HUDEP-2 (cell line): ENCODE measurements at regions not wholly inside any gene's neighbourhood (a gene's known extent, or its start where the extent isn't known, plus 50 kb on each side); places are given as distances from the start of the nearest gene placed in this dataset.

ENCODE experiments used
- DNase-seq, 76 experiments: peaks; one replicate each; lab custom pipeline; 2025; ENCODE audit not compliant: unreplicated experiment in 76 of 76; lab: John Stamatoyannopoulos, UW

GRCh38 chr1:56019472-56019871 is 559.9 kb downstream of the PLPP3 start:
- no peak for DNase-seq

- no peak for DNase-seq
Observed at GRCh38 chr1:56017336-56017735, 562.0 kb downstream of the PLPP3 start.

GRCh38 chr1:56003846-56004245 is 575.5 kb downstream of the PLPP3 start:
- DNase-seq = no peak

DNA sequence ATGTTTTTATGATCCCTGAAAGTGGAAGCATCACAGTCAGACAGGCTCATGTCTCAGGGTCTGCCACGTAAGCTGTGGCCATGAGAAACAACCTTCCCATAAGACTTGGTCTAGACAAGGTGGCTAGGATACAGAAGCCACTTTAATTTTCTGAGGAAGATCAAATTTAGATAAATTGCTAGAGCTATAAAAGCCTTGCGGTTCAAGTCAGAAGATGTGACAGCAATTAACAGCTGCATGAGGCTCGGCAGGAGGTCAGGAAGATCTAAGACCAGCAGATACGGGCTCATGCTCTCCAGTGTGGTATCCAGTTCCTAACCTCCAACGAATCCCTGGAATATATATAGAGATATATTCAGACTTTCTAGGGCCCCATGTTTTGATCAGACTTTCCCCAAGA is 577.1 kb downstream of the PLPP3 start:
- no peak for DNase-seq

DNA sequence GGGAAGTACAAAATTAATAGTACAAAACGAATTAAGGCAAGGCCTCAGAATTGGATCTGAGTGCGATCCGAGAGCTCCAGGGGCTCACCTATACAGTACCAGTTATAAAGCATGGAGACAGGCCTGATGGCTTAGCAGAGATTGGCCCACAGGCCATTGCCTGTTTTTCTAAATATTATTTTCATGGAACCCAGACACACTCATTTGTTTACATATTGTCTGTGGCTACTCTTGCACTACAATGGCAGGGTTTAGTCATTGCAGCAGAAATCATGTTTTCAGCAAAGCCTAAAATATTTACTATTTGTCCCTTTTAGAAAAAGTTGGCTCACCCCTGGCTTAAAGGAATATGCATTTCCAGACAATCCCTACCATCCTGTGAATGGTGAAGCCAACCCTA is 578.9 kb downstream of the PLPP3 start:
- DNase-seq = no peak

- DNase-seq = no peak
Observed at GRCh38 chr1:55997536-55997935, 581.8 kb downstream of the PLPP3 start.

DNA sequence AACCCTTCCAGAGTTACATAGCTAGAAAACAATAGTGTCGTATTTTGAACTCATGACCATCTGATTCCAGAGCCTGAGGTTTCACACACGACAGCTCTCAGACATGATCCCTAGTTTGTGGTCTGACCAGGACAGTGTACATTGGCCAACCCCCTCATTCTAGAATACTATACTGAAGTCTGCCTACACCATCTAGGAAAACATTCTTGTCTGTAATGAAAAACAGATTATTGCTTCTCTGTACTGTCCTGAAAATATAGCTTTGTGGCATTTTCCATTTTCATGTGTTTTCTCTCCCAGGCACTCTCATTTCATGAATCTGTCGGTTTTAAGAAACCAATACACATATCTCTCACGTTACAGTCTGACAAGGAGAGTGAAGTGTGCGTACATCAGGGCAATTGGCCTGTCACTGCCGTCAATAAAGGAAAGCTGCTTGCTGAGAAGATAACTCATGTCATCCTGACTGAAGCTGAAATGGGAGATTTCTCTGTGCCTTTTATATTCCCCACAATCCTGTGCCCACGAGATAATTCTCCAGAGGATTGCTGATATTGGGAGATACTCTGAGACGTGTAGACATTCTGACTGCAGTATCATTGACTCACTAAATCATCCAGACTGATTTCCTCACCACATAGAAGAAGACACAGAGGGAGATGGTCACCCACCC is 585.6 kb downstream of the PLPP3 start:
- no peak for DNase-seq

- no peak for DNase-seq
Observed at GRCh38 chr1:55990007-55990406, 589.4 kb downstream of the PLPP3 start.

DNA sequence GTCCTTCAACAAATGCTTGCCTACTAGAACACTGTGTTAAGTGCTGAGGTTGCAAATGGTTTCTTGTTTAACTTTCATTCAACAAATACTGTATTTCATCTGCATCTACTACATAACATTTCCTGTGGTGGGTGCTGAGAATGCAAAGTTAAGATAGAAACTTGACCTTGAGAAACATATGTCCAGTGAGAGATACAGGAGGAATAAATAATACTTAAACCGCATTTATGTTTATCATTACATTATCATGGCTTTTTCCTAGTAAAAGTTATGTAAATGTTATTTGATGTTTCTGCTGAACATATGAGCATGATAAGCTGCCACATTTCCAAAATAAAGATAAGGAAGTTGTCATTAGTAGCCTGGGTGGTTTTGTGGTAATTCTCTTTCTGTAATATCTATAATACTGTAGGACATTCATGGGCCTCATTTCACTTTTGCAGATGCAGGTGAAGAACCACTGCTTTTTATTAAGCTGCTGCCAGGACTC is 590.4 kb downstream of the PLPP3 start:
- no peak for DNase-seq

DNA sequence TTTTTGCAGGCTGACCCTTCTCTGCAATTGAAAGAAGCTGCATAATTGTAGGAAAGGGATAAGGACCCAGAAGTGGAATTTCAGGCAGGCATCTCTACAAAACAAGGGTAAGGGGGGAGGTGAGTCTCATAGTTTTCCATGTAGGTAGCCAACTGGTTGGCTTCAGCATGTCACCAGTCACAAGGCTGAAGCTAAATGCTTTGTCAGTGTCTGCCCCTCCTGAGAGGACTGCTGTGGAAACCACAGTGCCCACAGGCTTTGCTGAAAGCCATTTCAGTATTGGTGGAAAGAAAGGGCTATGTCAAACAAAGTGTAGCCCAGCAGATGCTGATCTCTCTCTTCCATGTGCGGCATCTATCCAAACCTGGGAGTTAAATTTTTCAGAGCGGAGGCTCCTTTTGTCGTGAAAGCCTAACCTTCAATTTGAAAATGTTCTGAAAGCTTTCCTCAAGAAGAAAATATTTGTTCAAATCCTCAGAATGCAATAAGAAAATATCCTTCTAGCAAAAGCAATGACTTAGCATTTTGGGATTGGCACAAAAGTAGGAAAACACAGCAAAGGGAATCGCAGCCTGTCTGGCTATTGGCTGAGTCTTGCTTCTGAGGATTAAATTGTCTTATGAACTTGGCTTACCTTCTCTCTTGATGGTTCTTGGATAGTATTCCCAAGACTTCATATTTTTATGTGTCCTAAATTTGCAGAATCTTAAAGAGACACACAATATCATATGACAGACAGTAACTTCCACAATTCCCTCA is 591.7 kb downstream of the PLPP3 start:
- no peak for DNase-seq

DNA sequence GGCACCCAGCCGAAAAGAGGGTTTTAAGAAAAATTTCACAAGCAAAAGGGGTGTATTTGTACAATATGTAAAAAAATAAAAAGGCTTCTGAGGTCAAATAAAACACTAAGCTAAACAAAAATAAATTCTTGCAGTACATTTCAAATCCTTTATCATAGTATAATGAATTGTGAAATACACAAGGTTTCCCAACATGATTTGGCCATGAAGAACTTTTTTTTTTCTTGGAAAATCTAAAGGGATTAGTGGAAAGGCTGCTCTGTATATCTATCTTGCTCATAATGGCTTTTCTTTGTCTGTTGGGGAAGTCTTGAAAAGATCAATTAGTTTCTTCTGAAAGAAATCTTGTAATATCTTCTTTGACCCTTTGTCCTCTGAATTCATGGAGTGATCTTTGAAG is 593.4 kb downstream of the PLPP3 start:
- DNase-seq = no peak

GRCh38 chr1:55981010-55981650 is 598.2 kb downstream of the PLPP3 start:
- DNase-seq = no peak

GRCh38 chr1:55980582-55980981 is 598.8 kb downstream of the PLPP3 start:
- DNase-seq = no peak

- DNase-seq = no peak
Observed at GRCh38 chr1:55974714-55975441, 604.5 kb downstream of the PLPP3 start.

DNA sequence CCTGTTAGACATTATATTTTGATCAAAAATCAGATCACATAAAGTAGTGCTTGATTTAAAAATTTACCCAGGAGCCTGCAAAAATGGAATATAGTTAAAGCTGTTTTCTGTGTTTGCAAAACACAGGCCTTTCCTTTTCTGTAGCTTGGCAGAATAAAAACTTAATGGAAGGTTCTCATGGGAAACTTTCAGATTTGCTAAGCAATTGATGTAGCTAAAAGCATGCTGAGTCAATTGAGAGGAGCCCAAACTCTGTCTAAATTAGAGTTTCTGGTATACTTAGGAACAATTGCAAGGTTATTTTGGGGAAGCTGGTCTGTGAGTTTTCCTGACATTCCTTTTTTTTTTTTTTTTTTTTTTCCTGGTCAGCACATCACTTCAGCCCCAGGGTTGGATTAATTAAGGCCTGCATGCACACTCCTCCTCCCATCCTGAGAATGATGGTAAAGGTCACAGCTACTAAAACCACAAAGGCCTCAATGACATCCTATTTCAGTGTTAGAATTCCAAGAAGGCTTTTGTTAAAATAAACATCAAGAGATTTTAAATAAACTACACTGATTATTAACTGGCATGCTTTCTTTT is 608.7 kb downstream of the PLPP3 start:
- no peak for DNase-seq

GRCh38 chr1:55969322-55969721 is 610.0 kb downstream of the PLPP3 start:
- no peak for DNase-seq

DNA sequence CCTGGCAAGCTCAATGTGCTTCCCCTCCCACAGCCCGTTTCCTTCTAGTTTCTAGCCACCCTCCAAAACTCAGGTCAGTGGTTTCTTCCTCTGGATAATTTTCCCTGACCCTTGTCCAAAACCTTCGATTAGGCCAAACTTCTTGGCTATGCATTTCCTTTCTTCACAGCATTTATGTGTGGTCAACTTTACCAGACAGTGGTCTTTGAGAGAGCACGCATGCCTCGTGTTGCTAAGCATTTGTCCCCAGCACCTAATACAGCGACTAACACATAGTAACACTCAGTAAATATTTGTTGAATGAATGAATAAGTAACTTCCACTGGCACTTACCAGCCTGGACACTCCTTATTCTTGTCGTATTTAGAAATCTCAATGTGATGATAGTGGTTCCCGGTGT is 610.7 kb downstream of the PLPP3 start:
- no peak for DNase-seq

DNA sequence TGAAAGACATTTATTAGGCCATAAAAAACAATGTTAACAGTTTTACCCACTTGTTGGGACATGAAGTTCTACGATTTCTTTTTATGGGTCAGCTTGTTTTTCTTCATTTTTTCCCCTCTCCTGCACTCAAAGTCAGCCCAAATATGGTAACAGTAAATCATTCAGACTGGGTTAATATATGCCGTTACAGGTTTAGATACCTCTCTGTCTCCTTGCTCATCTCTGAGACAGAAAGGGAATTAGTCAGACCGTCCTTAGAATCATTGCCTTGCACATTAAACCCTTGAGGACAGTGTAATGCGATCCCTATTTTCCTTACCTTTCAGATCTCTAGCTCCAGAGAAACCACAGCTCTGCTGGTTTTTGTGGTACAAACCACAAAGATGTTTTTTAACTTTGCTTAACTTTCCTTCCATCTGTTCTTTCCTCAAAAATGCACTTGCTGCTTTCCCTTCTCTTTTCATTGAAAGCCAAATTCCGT is 613.3 kb downstream of the PLPP3 start:
- DNase-seq = no peak

- no peak for DNase-seq
Observed at GRCh38 chr1:55962472-55962871, 616.9 kb downstream of the PLPP3 start.

DNA sequence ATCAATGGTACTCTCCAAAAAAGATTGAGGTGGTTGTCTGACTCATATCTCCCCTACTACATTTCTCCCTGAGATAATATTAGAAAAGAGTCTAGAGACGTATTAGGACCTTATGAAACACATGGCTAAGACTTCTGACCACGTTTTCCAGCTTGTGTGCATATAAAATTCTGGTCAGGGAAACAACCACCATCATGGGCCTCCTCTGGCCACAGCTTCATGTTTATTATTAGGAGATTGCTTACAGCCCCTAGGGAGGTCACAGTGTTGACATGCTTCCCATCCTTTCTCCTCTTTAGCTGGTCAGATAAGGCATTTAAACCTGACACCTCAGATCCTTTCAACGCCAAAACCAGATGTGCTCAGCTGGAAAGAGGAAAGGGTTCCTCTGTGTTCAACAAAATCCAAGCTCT is 620.2 kb downstream of the PLPP3 start:
- no peak for DNase-seq

- DNase-seq = no peak
Observed at GRCh38 chr1:55958498-55958897, 620.9 kb downstream of the PLPP3 start.
